NCI-H345 (cell line): ENCODE measurements at regions not wholly inside any gene's neighbourhood (a gene's known extent, or its start where the extent isn't known, plus 50 kb on each side); places are given as distances from the start of the nearest gene placed in this dataset.
"Not testable (repeated sequence)": the region's sequence is repeated elsewhere in the genome, so short reads cannot be mapped to it uniquely, and the experiment has no call there.

Source experiments
- DNase-seq: peaks from one replicate; lab custom pipeline; 2025; lab: John Stamatoyannopoulos, UW

DNA sequence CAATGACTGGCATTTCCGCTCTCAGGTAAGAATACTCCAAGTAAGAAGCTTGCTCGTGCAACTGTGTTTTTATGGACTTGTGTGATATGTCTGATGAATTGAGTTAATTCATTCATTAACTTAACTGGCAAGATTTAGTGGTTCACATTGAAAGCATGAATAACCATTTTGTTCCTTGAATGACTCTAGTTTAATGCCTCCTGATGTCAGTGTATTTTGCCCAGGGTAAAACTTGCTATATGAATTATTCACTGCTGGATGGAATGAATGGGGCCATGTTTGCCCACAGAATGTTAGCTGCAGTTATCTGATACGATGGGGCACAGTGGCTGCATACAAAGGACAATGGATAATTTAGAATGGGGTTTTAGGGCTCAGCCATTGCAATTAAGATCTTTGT is 124.1 kb downstream of the ZNF365 start:
- no peak for DNase-seq

DNA sequence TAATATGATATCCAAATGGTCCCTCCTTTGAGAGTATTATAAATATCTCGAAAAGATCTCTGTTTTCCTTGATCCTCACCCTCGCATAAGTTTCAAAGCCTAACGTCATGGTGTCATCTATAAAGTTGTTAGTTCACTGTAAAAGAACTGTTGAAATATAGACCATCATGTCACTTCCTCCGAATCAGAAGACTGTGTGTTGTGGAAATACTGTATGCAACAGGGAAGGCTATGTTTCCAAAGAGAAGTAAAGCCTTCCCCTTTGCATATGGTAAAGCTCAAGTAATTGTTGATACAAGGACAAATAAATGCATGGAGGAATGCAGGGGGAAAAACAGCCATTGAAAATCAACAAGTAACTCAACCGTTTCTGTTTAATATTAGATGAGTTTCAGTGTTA is 125.9 kb downstream of the ZNF365 start:
- DNase-seq: not testable (repeated sequence)

DNA sequence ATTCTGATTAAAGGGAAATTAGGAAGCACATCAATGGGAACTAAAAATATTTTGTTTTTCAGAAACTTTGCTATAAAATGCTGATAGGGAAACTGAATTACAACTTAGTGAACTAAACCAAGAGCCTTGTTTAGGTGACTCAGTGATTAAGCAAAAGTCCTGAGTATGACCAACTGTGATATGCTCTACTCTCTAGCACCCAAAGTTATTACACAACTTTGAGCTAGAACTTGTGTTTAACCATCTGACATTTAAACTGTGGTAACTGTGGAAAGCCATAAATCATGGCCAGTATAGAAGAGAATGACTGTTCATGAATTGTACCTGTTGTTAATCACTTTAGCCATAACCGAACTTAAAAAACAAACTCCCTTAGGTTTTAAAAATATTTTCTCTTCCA is 127.4 kb downstream of the ZNF365 start:
- no peak for DNase-seq

DNA sequence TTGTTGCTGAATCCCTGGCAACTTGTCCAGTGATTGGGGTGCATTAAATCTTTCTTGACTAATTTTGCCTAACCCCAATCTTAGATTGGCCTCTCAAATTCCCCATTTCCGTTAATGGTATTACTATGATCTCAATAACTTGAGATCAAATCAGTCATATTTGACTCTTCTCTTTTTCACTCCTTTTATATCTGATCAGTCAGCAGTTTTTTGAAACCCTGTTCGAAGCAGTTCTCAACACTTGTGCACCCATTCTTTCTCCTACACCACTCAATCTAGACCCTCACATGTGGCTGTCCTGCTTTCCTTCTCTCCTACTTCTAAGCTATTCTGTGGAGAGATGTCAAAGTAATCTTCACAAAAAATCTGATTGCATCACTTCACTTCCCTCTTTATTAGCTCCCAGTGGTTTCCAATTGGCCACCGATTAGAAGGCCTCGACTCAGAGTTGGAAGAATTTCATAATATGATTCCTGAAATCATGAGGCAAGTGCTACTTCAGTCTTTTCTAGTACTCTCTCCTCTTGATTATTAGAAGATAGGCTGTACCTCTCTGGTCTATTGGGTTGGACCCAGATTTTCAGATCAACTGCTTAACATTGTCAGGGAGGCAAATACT is 128.9 kb downstream of the ZNF365 start:
- DNase-seq: no peak

DNA sequence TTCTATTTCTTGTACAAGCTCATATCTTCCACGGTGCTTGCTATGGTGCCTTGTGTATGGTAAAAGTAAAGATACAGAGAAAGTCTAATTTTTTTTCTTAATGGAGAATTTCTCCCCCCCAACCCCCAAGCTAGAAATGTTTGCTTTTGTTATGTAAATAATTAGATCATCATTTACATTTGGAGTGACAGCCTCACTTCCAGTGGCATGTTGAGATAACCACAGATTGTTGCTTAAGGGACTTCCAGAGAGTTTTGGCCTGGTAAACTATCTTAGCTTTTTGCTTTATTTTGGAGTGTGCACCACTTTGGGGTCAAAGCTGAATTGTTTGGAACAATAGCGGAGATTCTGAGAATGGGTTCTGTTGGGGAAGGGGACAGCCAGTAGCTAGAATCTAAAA is 129.7 kb downstream of the ZNF365 start:
- DNase-seq: no peak

DNA sequence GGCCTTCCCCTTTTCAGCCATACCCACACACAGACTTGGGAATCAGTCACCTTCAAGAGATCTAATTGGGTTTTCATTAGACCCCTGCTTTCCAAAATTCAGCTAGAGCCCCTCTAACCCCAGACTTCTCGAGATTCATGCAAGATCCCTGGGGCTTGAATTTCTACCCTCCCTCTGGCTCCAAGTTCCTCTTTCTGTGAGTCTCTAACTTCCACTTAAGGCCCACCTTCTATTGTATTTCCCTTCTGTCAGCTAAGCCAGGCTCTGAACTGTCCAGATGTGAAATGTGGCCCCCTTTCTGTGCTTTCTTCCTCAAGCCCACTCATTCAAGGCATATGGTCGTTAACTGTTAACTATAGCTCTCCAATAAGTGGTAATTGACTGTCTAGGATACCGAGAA is 132.2 kb downstream of the ZNF365 start:
- DNase-seq: no peak

DNA sequence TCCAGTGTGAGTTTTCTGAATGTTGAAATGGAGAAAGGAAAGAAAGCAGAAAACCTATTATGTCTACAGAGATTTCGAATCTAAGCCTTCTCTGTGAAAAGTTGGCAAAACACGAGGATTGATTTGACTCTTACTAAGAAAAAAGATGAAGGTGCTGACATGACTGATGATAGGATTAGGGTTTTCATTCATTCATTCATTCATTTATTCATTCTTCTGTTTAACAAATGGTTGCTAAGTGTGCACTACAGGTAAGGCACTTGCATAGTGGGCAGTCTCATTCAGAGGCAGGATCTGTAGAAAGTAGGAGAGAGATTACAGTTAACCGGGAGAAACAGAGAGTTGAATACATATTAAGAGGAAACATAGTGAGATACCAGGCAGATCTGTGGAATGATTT is 137.1 kb downstream of the ZNF365 start:
- no peak for DNase-seq

DNA sequence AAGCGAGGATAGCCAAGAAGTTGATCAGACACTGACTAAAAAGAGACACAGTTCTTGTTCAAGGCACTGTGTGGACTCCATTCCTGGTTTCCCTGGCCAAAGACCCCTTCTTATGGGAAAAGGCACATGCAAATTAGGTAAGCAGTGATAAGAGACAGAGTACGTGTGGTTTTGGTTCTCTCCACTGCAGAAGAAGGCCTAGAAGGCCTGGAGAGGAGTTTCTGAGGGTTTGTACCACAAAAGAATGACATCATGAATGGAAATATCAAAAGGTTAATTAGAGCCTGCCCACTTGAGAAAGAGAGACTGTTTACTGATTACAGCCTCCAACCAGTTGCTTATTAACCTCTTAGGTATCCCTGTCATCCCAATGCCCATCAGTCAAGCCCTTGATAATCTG is 137.5 kb downstream of the ZNF365 start:
- no peak for DNase-seq

DNA sequence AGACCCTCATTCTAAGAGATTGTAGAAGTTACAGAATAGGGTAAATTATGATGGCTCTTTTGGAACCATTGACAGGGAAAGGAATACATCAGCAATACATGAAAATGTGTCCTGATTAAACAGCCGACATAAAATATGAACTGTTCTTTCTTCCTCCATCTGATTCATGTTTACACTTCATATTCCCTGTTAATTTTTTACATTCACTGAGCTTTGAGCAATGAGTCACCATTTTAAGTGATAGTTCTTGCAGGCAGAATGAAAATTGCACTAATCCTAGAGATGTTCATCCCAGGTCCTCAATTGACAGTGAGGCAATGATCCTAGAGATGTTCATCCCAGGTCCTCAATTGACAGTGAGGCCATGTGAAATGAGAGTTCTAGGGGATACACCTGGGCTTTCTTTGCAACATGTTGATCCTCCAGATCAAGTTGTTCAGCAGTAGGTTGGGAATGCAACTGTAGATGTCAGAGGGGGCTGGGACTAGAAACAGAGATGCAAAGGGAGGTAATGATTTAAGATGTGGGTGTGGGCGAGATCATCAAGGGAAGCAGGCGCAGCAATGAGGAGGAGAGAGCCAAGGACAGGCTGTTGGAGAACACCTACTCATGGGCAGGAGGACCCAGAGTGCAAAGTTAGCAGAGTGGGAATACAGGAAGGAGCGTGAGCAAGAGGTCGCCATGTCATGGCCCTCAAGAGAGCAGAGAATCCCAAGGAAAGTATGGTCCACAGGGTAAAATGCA is 138.7 kb downstream of the ZNF365 start:
- no peak for DNase-seq

DNA sequence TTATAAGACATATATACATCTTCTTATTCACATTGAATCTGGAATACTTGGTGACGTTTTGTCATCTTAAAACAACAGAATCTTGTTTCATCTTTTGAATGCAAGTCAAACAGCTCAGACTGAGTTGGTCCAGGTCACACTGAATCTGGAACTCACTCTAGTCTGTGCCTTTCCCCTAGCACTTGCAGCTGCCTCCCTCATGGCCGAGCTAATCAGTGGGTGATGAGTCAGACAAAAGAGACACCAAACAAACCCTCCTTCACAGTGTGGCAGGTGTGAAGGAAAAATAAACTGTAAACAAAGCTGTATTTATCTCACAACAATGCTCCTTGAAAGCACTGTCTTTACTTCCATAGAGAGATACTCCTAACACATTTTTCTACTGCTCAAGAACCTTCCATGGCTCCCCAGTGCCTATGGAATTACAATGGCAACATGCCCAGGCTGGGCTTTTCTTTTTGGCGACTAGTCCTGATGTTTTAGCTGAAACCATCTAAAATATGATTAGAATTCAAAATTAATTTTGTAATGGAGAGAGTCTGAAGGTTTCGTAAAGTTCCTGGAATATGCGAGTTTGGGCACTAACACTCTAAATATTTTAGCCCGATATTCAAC is 140.0 kb downstream of the ZNF365 start:
- DNase-seq: no peak

DNA sequence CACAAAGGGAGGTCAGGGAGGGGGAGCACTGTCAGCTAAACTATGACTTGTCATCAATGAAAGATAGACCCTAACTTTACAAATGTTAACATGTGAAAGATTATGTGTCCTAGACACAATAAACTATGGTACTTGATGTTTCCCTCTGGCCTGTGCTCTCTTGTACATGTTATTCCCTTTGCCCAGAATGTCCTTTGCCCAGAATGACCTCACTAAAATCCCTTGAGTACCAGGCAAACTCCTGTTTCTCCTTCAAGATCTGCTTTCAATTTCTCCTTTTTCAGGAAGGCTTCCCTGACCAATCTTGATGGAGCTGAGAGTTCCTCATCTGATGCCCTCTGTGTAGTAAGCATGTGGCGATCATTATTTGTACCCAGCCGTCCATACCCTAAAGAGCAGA is 143.1 kb downstream of the ZNF365 start:
- DNase-seq: no peak

DNA sequence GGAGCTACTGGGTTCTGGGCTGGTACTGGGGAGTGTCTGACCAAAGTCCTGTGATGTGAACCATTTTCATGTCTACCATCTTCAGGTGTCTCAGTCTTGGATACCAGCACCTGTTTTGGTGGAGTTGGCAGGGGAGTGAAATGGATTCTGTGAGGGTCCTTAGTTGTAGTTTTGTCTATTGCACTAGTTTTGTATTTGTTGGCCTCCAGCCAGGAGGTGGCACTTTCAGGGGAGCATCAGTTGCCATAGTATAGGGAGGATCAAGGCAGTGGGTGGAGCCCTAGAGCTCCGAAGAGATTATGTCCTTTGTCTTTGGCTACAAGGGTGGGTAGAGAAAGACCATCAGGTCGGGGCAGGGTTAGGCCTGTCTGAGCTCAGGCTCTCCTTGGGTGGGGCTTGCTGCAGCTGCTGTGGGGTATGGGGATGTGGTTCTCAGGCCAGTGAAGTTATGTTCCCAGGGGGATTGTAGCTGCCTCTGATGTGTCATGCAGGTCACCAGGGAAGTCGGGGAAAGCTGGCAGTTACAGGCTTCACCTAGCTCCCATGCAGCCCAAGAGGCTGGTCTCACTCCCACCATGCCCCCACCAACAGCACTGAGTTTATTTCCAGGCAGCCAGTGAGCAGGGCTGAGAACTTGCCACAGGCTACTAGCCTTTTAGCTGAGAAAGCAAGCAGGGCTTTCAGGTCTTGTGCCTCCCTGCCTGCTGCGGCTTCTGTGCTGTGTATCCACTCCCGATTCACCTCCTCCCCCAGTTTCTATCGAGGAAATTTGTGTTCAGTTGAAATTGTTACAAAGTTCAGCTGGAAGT is 153.1 kb downstream of the ZNF365 start:
- DNase-seq: no peak

DNA sequence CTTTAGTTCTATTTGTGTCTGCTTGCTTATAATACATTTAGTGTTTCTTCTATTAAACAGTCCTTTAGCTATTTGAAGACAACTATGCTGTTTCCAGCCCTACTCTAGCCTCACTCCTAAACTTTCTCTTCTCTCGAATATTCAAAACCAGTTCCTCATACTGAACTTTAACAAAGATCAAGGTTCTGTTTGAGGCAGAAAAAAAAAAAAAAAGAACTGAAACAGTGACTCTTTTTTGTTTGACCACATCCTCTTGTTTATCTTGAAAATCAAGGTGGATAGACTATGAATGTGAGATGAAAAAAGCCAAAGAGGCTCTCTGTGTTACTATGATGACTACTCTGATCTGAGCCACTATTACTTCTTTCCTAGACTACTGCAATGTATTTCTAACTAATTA is 154.3 kb downstream of the ZNF365 start:
- no peak for DNase-seq

DNA sequence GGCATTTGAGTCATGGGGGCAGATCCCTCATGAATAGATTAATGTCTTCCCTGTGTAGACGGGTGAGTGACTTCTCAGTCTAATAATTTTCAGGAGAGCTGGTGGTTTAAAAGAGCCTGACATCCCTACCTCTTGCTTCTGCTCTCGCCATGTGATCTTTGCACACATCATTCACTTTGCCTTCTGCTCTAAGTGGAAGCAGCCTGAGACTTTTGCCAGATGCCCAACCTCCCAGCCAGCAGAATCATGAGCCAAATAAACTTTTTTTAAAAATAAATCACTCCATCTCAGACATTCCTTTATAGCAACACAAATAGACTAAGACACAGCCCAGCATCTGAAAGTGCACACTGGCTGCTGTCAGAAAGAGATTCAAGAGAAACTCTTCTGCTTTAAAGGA is 155.2 kb downstream of the ZNF365 start:
- DNase-seq: no peak

DNA sequence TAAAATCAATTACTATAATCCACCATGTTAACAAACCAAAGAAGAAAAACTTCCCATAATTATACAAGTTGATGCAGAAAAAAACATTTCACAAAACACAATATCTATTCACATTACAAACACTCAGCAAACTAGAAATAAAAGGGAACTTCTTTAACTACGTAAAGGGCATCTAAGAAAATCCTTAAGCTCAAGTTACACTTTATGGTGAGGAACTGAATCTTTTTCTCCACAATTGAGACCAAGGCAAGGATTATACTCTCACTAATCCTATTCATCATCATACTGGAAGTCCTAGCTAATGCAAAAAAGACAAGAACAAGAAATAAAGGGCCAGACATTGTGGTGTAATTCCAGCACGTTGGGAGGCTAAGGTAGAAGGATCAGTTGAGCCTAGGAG is 159.9 kb downstream of the ZNF365 start:
- no peak for DNase-seq

DNA sequence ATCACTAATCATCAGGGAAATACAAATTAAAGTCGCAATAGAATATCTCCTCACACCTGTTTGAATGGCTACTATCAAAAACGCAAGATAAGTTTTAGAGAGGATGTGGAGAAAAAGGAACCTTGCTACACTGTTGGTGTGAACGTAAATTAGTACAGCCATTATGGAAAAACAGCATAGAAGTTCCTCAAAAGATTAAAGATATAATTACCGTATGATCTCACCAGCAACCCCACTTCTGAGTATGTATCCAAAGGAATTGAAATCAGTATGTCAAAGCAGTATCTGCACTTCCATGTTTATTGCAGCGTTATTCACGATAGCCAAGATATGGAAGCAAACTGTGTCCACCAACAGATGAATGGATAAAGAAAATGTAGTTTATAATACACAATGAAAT is 164.4 kb downstream of the ZNF365 start:
- DNase-seq: no peak

DNA sequence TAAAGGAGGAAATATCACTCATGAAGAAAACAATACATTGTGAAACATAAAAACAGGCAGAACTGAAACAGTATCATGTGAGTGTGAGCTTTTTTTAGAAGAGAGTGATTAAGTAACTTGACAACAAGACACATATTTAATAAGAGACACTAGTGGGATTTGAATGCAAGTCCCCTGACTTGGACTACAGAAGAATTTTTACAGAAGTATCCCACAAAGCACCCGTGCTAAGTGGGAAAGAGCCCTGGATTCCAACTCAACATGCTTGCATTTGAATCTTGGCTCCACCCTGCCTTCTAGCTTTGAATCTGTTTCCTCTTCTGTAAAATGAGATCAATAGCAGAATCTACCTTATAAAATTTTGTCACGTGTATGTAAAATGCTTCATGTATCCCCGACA is 166.2 kb downstream of the ZNF365 start:
- DNase-seq: no peak

DNA sequence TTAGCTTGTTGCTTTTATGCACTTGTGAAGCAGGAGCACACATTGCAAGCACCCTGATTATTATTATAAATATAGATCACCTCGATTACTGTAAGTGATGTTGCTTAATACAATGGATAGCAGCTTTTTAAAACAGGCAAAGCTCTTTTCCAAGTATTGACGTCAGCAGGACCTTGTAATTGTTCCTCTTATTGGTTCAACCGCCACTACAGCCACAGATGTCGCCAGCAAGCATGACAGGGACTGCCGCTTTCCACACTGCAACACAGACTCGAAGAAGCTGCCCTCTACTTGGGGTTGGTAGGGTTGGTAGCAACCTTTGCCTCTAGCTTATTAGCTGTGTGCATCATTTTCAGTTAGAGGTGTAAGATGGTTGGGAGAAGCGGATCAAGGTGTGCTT is 167.6 kb downstream of the ZNF365 start:
- DNase-seq: no peak

DNA sequence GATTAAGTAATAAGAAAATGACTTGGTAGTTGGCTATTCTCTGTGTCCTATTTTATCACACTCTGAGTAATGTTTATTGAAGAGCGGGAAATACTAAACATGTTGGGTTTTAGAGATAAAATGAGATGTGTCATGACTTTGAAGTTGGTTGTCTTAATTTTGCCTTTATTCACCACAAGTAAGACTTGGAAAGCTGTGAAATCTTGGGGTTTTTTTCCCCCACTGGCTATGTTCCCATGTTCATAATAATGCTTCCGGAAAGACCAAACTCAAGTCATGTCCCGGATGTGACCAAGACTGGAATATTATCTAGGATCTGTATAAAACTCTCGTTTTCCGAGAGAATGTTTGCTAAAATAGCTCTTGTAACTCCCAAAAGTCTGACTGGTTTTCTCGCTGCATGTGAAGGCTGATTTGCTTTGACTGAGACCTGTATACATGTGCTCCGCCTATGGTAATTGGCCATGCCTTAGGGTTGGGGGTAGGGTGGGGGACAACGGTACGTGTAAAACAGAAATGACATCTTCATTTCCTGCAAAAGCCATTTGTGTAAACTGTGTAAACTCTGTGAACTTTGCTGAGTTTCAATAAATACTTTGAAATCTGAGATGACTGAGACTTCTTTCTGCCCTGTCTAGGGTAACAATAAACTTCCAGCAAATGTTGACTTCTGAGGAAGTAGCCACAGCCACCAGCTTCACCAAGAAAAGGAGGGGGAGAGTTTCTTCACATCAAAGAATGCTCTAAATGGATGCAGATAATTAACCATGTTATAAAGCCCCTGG is 169.6 kb downstream of the ZNF365 start:
- DNase-seq: no peak

DNA sequence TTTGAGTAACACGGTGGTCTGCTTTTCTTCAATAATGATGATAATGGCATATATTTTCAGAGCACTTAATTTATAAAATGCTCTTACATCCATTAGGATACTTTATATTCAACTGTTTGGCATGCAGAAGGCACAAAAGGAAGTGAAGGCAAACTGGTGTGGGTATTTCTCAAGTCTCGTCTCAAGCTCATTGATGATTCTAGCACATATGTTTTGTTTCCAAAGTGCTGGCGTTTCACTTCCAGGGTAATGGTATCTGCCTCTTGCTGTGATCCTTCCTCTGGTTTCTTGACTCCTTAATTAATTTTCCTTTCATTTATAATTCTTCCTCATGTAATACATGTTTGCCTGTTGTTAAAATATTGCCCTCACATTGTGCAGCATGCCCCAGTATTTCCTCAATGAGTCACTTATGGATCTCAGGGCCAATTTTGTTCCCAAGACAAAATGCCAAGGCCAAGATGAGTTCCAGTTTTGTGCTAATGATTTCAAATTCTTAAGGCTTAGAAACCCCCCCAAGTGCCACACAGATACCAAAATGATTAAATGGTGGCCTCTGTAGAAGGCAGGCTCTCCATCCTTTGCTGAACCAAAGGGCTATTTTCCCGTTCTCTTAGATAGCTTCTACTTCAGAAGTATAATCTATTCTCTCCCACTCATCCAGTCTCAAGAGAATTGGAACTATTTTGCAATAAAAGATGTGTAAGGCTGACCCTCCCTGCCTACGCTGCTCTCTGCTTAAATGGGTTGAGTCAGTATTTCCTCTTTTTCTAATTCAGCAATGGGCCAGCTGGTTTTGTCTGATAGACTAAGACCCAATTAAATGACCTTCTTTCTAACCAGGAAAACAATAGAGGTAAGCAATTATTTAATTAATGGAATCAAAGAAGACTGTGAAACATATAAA is 171.2 kb downstream of the ZNF365 start:
- no peak for DNase-seq

DNA sequence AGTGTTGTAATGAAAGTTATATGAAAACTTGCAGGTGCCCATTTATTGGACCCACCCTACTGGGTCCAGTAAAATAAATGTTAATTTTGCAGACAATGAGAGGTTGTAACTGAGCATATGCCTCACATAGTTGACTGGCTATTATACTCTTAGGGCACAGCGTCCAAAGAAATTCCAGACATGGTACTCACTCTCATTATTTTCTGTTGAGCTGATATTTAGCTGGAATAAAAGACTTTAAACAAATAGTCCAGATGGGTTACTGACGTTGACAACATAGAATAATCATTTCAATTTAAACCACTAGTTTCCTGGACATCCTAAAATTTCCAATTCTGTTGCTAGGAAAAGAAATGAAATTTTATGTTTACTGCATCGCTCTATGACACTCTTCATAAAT is 174.5 kb downstream of the ZNF365 start:
- no peak for DNase-seq
